Activated T-helper 1 cell treated with anti-CD3 and anti-CD28 coated beads, Interleukin-12 subunit alpha, Interleukin-12 subunit beta, Interleukin-2, Interleukin-4 antibody, amounts not matched to agents 30 ng/mL and 10 ng/mL and 1 ng/mL, durations not matched to agents 14 hours and 24 hours and 36 hours (primary cell): ENCODE measurements at regions not wholly inside any gene's neighbourhood (a gene's known extent, or its start where the extent isn't known, plus 50 kb on each side); places are given as distances from the start of the nearest gene placed in this dataset.
"Not testable (repeated sequence)": the region's sequence is repeated elsewhere in the genome, so short reads cannot be mapped to it uniquely, and the experiment has no call there.

Source experiments
- DNase-seq: peaks from one replicate; pipeline ENCODE4 v3.0.0; 2021; ENCODE audit warnings: low spot score
- H3K27ac Mint-ChIP-seq: one replicate; pipeline ENCODE4 v1.8.0; 2021; ENCODE audit warnings: mild to moderate bottlenecking, mixed read lengths
- H3K27me3 Mint-ChIP-seq: one replicate; pipeline ENCODE4 v1.8.0; 2022; ENCODE audit warnings: mild to moderate bottlenecking, moderate library complexity, mixed read lengths; ENCODE audit not compliant: insufficient read depth
- H3K36me3 Mint-ChIP-seq: one replicate; pipeline ENCODE4 v1.8.0; 2021; ENCODE audit warnings: low read depth, mixed read lengths
- H3K4me1 Mint-ChIP-seq: one replicate; pipeline ENCODE4 v1.8.0; 2021; ENCODE audit warnings: low read depth, mixed read lengths
- H3K4me3 Mint-ChIP-seq: one replicate; pipeline ENCODE4 v1.8.0; 2021; ENCODE audit warnings: mild to moderate bottlenecking, moderate library complexity, mixed read lengths
- H3K9me3 Mint-ChIP-seq: one replicate; pipeline ENCODE4 v1.8.0; 2021; ENCODE audit warnings: mixed read lengths
- intact Hi-C: fragments of 100-400 bp; cut with micrococcal nuclease; formaldehyde crosslinking; loops from one replicate; pipeline ENCODE4 v1.15.1; 2024

GRCh38 chr12:46983959-46984841, 95.2 kb upstream of the PCED1B start:
- Mint-ChIP-seq H3K27ac (no peak overlapping the region), H3K9me3 (no peaks in the 10 kb centered on the region), H3K36me3 (no peaks in the 10 kb centered on the region), H3K27me3 (peaks cover 11% of the 10 kb centered on the region), H3K4me3 (no peak overlapping the region), H3K4me1 (no peaks in the 10 kb centered on the region)
- intact Hi-C loops: loop anchor here (1.0 to 10.0 kb wide), 5 partner anchors 309 to 912 kb away; no protein-coding TSS in a partner anchor
- DNase-seq: peak; percentile 3

GRCh38 chr12:46985816-46986215, 93.6 kb upstream of the PCED1B start:
- no peaks in the 10 kb centered on the region for H3K4me1 Mint-ChIP-seq
- no peaks in the 10 kb centered on the region for H3K36me3 Mint-ChIP-seq
- intact Hi-C loops: loop anchor here (2.0 to 10.0 kb wide), 2 partner anchors 831 to 861 kb away; no protein-coding TSS in a partner anchor
- peaks cover 4% of the 10 kb centered on the region for H3K9me3 Mint-ChIP-seq
- H3K27me3 Mint-ChIP-seq: peaks cover 11% of the 10 kb centered on the region
- H3K4me3 Mint-ChIP-seq: no peak overlapping the region
- no peak for DNase-seq
- no peak overlapping the region for H3K27ac Mint-ChIP-seq

- DNase-seq, H3K4me3 Mint-ChIP-seq, H3K27ac Mint-ChIP-seq, H3K36me3 Mint-ChIP-seq, H3K9me3 Mint-ChIP-seq, H3K4me1 Mint-ChIP-seq: not testable (repeated sequence)
- intact Hi-C loops: loop anchor here (10.0 kb wide), 1 partner anchor 833 kb away; no protein-coding TSS in a partner anchor
- H3K27me3 Mint-ChIP-seq: peaks cover 11% of the 10 kb centered on the region
These were observed 91.3 kb upstream of the PCED1B start for GRCh38 chr12:46988122-46988521.

- intact Hi-C loops: no loop called here
- Mint-ChIP-seq H3K4me1 (no peaks in the 10 kb centered on the region), H3K9me3 (peaks cover 4% of the 10 kb centered on the region), H3K27ac (no peak overlapping the region), H3K36me3 (no peaks in the 10 kb centered on the region), H3K27me3 (peaks cover 15% of the 10 kb centered on the region), H3K4me3 (no peak overlapping the region)
- no peak for DNase-seq
These were observed 89.2 kb upstream of the PCED1B start for GRCh38 chr12:46990211-46990610.

DNA sequence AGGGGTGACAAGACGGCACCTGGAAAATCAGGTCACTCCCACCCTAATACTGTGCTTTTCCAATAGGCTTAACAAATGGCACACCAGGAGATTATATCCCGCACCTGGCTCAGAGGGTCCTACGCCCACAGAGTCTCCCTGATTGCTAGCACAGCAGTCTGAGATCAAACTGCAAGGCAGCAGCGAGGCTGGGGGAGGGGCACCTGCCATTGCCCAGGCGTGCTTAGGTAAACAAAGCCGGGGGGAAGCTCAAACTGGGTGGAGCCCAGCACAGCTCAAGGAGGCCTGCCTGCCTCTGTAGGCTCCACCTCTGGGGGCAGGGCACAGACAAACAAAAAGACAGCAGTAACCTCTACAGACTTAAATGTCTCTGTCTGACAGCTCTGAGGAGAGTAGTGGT, 87.4 kb upstream of the PCED1B start:
- DNase-seq, intact Hi-C loops, H3K27me3 Mint-ChIP-seq, H3K27ac Mint-ChIP-seq, H3K9me3 Mint-ChIP-seq, H3K36me3 Mint-ChIP-seq, H3K4me3 Mint-ChIP-seq, H3K4me1 Mint-ChIP-seq: not testable (repeated sequence)

- no peaks in the 10 kb centered on the region for H3K36me3 Mint-ChIP-seq
- no peak for DNase-seq
- H3K4me3 Mint-ChIP-seq: no peak overlapping the region
- intact Hi-C loops: no loop called here
- no peaks in the 10 kb centered on the region for H3K4me1 Mint-ChIP-seq
- H3K27me3 Mint-ChIP-seq: peaks cover 9% of the 10 kb centered on the region
- H3K27ac Mint-ChIP-seq: no peak overlapping the region
- no peaks in the 10 kb centered on the region for H3K9me3 Mint-ChIP-seq
These were observed 80.5 kb upstream of the PCED1B start for GRCh38 chr12:46998811-46999368.

GRCh38 chr12:47004634-47005033, 74.8 kb upstream of the PCED1B start:
- Mint-ChIP-seq H3K4me1 (no peaks in the 10 kb centered on the region), H3K4me3 (no peak overlapping the region), H3K9me3 (no peaks in the 10 kb centered on the region), H3K36me3 (no peaks in the 10 kb centered on the region), H3K27ac (no peak overlapping the region), H3K27me3 (peaks cover 5% of the 10 kb centered on the region)
- intact Hi-C loops: no loop called here
- DNase-seq: no peak

DNA sequence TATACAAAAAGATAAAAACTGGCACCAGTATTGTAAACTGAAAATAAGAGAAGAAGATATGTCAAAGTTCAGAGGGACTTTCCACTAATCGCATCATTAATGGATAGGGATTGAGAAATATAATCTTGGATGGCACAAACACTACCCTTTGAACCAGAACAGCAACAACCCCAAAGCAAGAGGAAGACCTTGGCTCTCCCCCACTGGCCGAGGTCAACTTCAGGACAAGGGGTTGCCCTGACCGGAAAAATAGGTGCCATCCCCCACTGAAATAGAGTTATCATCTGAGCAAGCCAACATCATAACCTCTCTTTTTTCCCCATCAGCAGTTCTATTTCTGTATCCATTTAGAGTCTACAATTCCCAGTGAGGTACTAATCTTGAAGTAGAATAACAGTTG, 72.4 kb upstream of the PCED1B start:
- intact Hi-C loops: no loop called here
- Mint-ChIP-seq H3K4me1 (no peaks in the 10 kb centered on the region), H3K27me3 (peaks cover 9% of the 10 kb centered on the region), H3K9me3 (peaks cover 4% of the 10 kb centered on the region), H3K27ac (no peak overlapping the region), H3K36me3 (no peaks in the 10 kb centered on the region), H3K4me3 (no peak overlapping the region)
- DNase-seq: no peak

DNA sequence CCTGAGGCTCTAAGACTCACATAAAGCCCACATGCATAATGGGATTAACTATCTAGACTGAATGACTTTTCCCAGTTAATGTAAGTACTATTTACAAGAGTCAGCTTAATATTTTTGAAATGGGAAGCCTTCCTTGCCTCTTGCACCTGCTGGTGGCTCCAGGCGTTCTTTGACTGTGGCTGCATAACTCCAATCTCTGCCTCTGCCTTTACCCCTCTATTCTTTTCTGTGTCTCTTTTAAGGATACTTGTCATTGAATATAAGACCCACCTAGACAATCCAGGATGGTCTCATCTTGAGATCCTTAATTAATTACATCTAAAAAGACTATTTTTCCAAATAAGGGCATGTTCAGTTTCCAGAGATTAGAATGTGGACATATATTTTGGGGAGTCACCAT, 66.9 kb upstream of the PCED1B start:
- no peak overlapping the region for H3K27ac Mint-ChIP-seq
- H3K27me3 Mint-ChIP-seq: peaks cover 17% of the 10 kb centered on the region
- peaks cover 4% of the 10 kb centered on the region for H3K9me3 Mint-ChIP-seq
- DNase-seq: no peak
- intact Hi-C loops: no loop called here
- H3K36me3 Mint-ChIP-seq: no peaks in the 10 kb centered on the region
- no peak overlapping the region for H3K4me3 Mint-ChIP-seq
- no peaks in the 10 kb centered on the region for H3K4me1 Mint-ChIP-seq

- DNase-seq: no peak
- no peaks in the 10 kb centered on the region for H3K4me1 Mint-ChIP-seq
- intact Hi-C loops: no loop called here
- H3K27ac Mint-ChIP-seq: no peak overlapping the region
- peaks cover 24% of the 10 kb centered on the region for H3K27me3 Mint-ChIP-seq
- H3K4me3 Mint-ChIP-seq: no peak overlapping the region
- peaks cover 4% of the 10 kb centered on the region for H3K9me3 Mint-ChIP-seq
- H3K36me3 Mint-ChIP-seq: no peaks in the 10 kb centered on the region
These were observed 64.9 kb upstream of the PCED1B start for GRCh38 chr12:47014474-47014873.

- intact Hi-C loops: no loop called here
- H3K36me3 Mint-ChIP-seq: no peaks in the 10 kb centered on the region
- H3K27ac Mint-ChIP-seq: no peak overlapping the region
- DNase-seq: no peak
- H3K4me1 Mint-ChIP-seq: no peaks in the 10 kb centered on the region
- peaks cover 28% of the 10 kb centered on the region for H3K27me3 Mint-ChIP-seq
- no peak overlapping the region for H3K4me3 Mint-ChIP-seq
- H3K9me3 Mint-ChIP-seq: peaks cover 4% of the 10 kb centered on the region
These were observed 64.0 kb upstream of the PCED1B start for GRCh38 chr12:47015381-47015780.

DNA sequence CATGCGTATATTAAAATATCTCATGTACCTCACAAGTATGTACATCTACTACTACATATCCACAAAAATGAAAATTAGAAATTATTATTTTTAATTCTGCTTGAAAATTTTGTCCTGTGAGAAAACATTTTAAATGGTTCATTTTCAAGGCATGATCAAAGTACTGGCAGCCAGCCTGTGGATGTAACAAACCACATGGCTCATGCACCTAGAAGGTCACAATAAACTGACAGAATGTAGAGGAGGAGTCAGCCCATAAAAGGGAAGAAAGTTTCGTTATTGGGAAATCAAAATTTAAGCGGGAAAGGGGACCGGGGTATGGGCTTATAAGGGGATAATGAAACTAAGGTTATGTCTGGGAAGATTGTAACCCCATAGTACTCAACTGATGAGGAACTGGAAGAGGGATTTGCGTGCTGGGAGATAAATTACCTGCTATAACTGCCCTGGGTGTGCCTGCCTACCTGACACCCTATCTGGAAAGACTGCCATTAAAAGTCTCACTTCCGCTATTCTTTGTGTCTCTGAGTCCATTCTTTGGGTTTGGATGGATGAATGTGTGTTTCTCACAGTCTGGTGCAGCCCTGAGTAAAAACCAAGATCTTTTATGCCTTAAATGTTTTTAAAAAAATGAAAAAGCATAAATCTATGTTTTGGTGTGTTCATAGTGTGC, 62.2 kb upstream of the PCED1B start:
- intact Hi-C loops: no loop called here
- no peak for DNase-seq

GRCh38 chr12:47017901-47018475, 61.4 kb upstream of the PCED1B start:
- Mint-ChIP-seq H3K4me3 (no peak overlapping the region), H3K36me3 (no peaks in the 10 kb centered on the region), H3K9me3 (no peaks in the 10 kb centered on the region), H3K27me3 (peaks cover 24% of the 10 kb centered on the region), H3K4me1 (no peaks in the 10 kb centered on the region), H3K27ac (no peak overlapping the region)
- intact Hi-C loops: no loop called here
- DNase-seq: no peak

More for the DNA sequence above, 62.2 kb upstream of the PCED1B start:
- no peak overlapping the region for H3K4me3 Mint-ChIP-seq
- no peaks in the 10 kb centered on the region for H3K9me3 Mint-ChIP-seq
- H3K36me3 Mint-ChIP-seq: no peaks in the 10 kb centered on the region
- H3K27me3 Mint-ChIP-seq: peaks cover 24% of the 10 kb centered on the region
- no peaks in the 10 kb centered on the region for H3K4me1 Mint-ChIP-seq
- no peak overlapping the region for H3K27ac Mint-ChIP-seq
